K562 (cell line): ENCODE measurements at regions not wholly inside any gene's neighbourhood (a gene's known extent, or its start where the extent isn't known, plus 50 kb on each side); places are given as distances from the start of the nearest gene placed in this dataset.
A peak's percentile ranks its signal among the peaks of the same experiment; 100 is the strongest.

ENCODE experiments used
- ATAC-seq: fragments of 200-7000 bp; cut with Tn5 transposase; 3 replicates; pipeline ENCODE4 v1.9.1; 2020; ENCODE audit warnings: moderate library complexity
- BruUV-seq: library from RNA; stranded (reverse); fragments of 400-500 nt; replicated peaks from 2 replicates; lab custom pipeline; 2021; lab: Mats Ljungman, UMichigan
- CTCF ChIA-PET: fragments of 300-600 bp; formaldehyde crosslinking; extraction: SDS; loops from one replicate; lab custom pipeline; 2021; ENCODE audit warnings: low intra/inter-chr PET ratio; lab: Yijun Ruan, JAX
- POLR2A ChIA-PET: fragments of 300-600, 350-650 bp; sonication (Branson Sonifier 250); formaldehyde crosslinking; extraction: SDS; loops from one replicate; lab custom pipeline; 2021; ENCODE audit warnings: antibody characterized with exemption, inconsistent platforms; lab: Yijun Ruan, JAX
- DNase-seq, 4 experiments: peaks; one replicate each; pipeline versions ENCODE4 v3.0.0 to v3.0.0-alpha.2; 2011 to 2018; ENCODE audit warnings: low spot score in 3 of 4, mixed read lengths in 3 of 4; ENCODE audit errors: extremely low read depth in 1 of 4
- FAIRE-seq: peaks from 2 replicates; lab custom pipeline; 2011; peaks lifted over from hg19 to GRCh38; lab: Jason Lieb, UNC
- H2AFZ ChIP-seq: 2 replicates; pipeline ENCODE4 v1.6.0; 2011; ENCODE audit warnings: low read depth, low read length, control low read depth, inconsistent platforms
- H3K27ac ChIP-seq: fragments of 200-600 bp; 3 replicates; pipeline ENCODE4 v1.8.0; 2011; ENCODE audit warnings: low read depth, mild to moderate bottlenecking, control low read depth, inconsistent platforms, low read length, moderate library complexity, mixed read lengths; ENCODE audit errors: extremely low read depth
- H3K27me3 ChIP-seq, 2 experiments: fragments of 300-600 bp in 1 of 2; 2 replicates in 1 of 2; 3 replicates in 1 of 2; pipeline versions ENCODE4 v1.6.0 to v1.8.0; 2011; ENCODE audit warnings: inconsistent platforms in 2 of 2, low read length in 2 of 2, mild to moderate bottlenecking in 1 of 2, mixed read lengths in 1 of 2, moderate library complexity in 1 of 2; ENCODE audit not compliant: control insufficient read depth in 2 of 2, insufficient read depth in 2 of 2
- H3K36me3 ChIP-seq: fragments of 300-600 bp; 3 replicates; pipeline ENCODE4 v1.8.0; 2011; ENCODE audit warnings: mild to moderate bottlenecking, low read length, inconsistent platforms; ENCODE audit not compliant: control insufficient read depth, insufficient read depth
- H3K4me1 ChIP-seq, 2 experiments: fragments of 200-600 bp in 1 of 2; replicated peaks in 1 of 2; 2 replicates in 1 of 2; 3 replicates in 1 of 2; pipeline versions ENCODE4 v1.5.1 to v1.8.0; 2011; ENCODE audit warnings: inconsistent platforms in 2 of 2, low read length in 2 of 2, mild to moderate bottlenecking in 1 of 2, mixed read lengths in 1 of 2, moderate library complexity in 1 of 2; ENCODE audit not compliant: control insufficient read depth in 2 of 2, insufficient read depth in 2 of 2
- H3K4me2 ChIP-seq: 2 replicates; pipeline ENCODE4 v1.6.1; 2011; ENCODE audit warnings: low read length, control low read depth, inconsistent platforms, mixed read lengths; ENCODE audit not compliant: insufficient read depth
- H3K4me3 ChIP-seq: fragments of 200-600 bp; sonication (generic), shearing (Covaris generic); 2 replicates; pipeline ENCODE4 v1.5.1; 2016; ENCODE audit warnings: control low read depth, inconsistent platforms
- H3K79me2 ChIP-seq: fragments of 200-600 bp; 3 replicates; pipeline ENCODE4 v1.8.0; 2011; ENCODE audit warnings: low read length, inconsistent platforms; ENCODE audit not compliant: control insufficient read depth, insufficient read depth
- H3K9ac ChIP-seq, 2 experiments: 2 replicates each; pipeline versions ENCODE4 v1.6.0 to v1.6.1; 2011; ENCODE audit warnings: low read depth in 2 of 2, low read length in 2 of 2, control low read depth in 1 of 2, inconsistent platforms in 1 of 2, mild to moderate bottlenecking in 1 of 2, mixed read lengths in 1 of 2; ENCODE audit not compliant: insufficient read depth in 1 of 2
- H3K9me1 ChIP-seq: one replicate; pipeline ENCODE4 v1.6.0; 2011; ENCODE audit warnings: inconsistent platforms, mild to moderate bottlenecking, low read length, moderate library complexity; ENCODE audit not compliant: control insufficient read depth, insufficient read depth
- H3K9me3 ChIP-seq: replicated peaks from 2 replicates; pipeline ENCODE4 v1.5.1; 2011; ENCODE audit warnings: low read depth, low read length, inconsistent platforms; ENCODE audit not compliant: control insufficient read depth, insufficient read depth
- H4K20me1 ChIP-seq: replicated peaks from 2 replicates; pipeline ENCODE4 v1.6.1; 2011; ENCODE audit warnings: low read length, inconsistent platforms, mixed read lengths; ENCODE audit not compliant: control insufficient read depth, insufficient read depth
- BRD9 ChIP-seq: fragments of 450-650 bp; IDR thresholded peaks from 2 replicates; pipeline ENCODE4 v1.6.1; 2018; ENCODE audit warnings: low read depth; ENCODE audit not compliant: partially characterized antibody
- CTCF ChIP-seq, 3 experiments: IDR thresholded peaks in 2 of 3; conservative IDR thresholded peaks in 1 of 3; 2 replicates each; pipeline ENCODE4 v1.5.1; 2011 to 2012; ENCODE audit warnings: low read length in 3 of 3, mild to moderate bottlenecking in 3 of 3, control low read depth in 2 of 3, improper control_type of control experiment in 1 of 3, inconsistent platforms in 1 of 3, low read depth in 1 of 3, mixed read lengths in 1 of 3, moderate library complexity in 1 of 3; ENCODE audit not compliant: insufficient read depth in 2 of 3
- GABPB2 ChIP-seq: fragments of 250-450 bp; sonication (Bioruptor Pico); conservative IDR thresholded peaks from 2 replicates; pipeline ENCODE4 v1.5.1; 2021; ENCODE audit warnings: mild to moderate bottlenecking
- HDAC6 ChIP-seq: IDR thresholded peaks from 2 replicates; pipeline ENCODE4 v1.6.1; 2012; ENCODE audit warnings: low read depth, mild to moderate bottlenecking, control low read depth, inconsistent platforms, low read length, moderate library complexity
- IFI16 ChIP-seq: fragments of 250-450 bp; sonication (Bioruptor Pico); IDR thresholded peaks from 2 replicates; pipeline ENCODE4 v2.1.2; 2022; ENCODE audit warnings: mild to moderate bottlenecking, inconsistent platforms
- MNT ChIP-seq, 2 experiments: fragments of 450-650 bp; conservative IDR thresholded peaks; 2 replicates each; pipeline ENCODE4 v1.6.1; 2017; ENCODE audit warnings: mild to moderate bottlenecking in 2 of 2, moderate library complexity in 2 of 2
- SAFB2 ChIP-seq: fragments of 200-400 bp; formaldehyde crosslinking; IDR thresholded peaks from 2 replicates; pipeline ENCODE4 v1.6.1; 2018; ENCODE audit warnings: borderline replicate concordance, low read length, low read depth, moderate library complexity; ENCODE audit not compliant: severe bottlenecking
- SMARCC2 ChIP-seq: fragments of 450-650 bp; IDR thresholded peaks from 2 replicates; pipeline ENCODE4 v1.6.1; 2017; ENCODE audit warnings: antibody characterized with exemption, moderate library complexity, mild to moderate bottlenecking, low read depth
- TAF15 ChIP-seq: fragments of 200-400 bp; formaldehyde crosslinking; IDR thresholded peaks from 2 replicates; pipeline ENCODE4 v1.6.1; 2017; ENCODE audit warnings: mild to moderate bottlenecking, low read depth, low read length, moderate library complexity
- ZNF140 ChIP-seq: fragments of 250-450 bp; sonication (Bioruptor Pico); IDR thresholded peaks from 2 replicates; pipeline ENCODE4 v1.8.0; 2021; ENCODE audit warnings: moderate library complexity, mild to moderate bottlenecking, inconsistent platforms
- ZNF184 ChIP-seq: sonication (generic); formaldehyde crosslinking; IDR thresholded peaks from 2 replicates; pipeline ENCODE4 v1.5.0; 2020; ENCODE audit warnings: missing genetic modification reagents
- ZNF561 ChIP-seq: fragments of 450-650 bp; formaldehyde crosslinking; conservative IDR thresholded peaks from 2 replicates; pipeline ENCODE4 v1.4.0; 2020; ENCODE audit warnings: mild to moderate bottlenecking, moderate library complexity
- WGBS: fragments of 100-300 bp; shearing (Covaris generic); methylation state at CpG from one replicate; pipeline ENCODE4 v1.1.6; 2016; ENCODE audit warnings: low coverage, mixed read lengths; ENCODE audit not compliant: insufficient coverage; ENCODE audit errors: missing lambda C conversion rate; 5-methylcytosine and 5-hydroxymethylcytosine counted together
- in situ Hi-C: fragments of 300-500 bp; cut with MboI; formaldehyde crosslinking; loops from 4 replicates; pipeline ENCODE4 v1.15.0; 2018; ENCODE audit warnings: inconsistent platforms, mixed read lengths
- intact Hi-C: fragments of 100-400 bp; cut with micrococcal nuclease; formaldehyde crosslinking; loops from 2 replicates; pipeline ENCODE4 v1.14.2; 2022

- no peak overlapping the region for H3K4me3 ChIP-seq
- ATAC-seq (peak; percentile 82), FAIRE-seq (no peak), DNase-seq (no peak)
- BruUV-seq, result no TSS peak
- no peaks in the 10 kb centered on the region for H3K4me1 ChIP-seq
- in situ Hi-C loops (no loop called here), intact Hi-C loops (no loop called here)
- no peak overlapping the region for H3K4me2 ChIP-seq
- no peaks in the 10 kb centered on the region for H3K27me3 ChIP-seq
- H3K27ac ChIP-seq, result no peak overlapping the region
- ChIA-PET POLR2A (no interaction called here), CTCF (no interaction called here)
- H4K20me1 ChIP-seq, result no peaks in the 10 kb centered on the region
- no peaks in the 10 kb centered on the region for H3K9me1 ChIP-seq
- H3K9ac ChIP-seq, result no peak overlapping the region
- H2AFZ ChIP-seq, result no peak overlapping the region
- H3K9me3 ChIP-seq, result no peaks in the 10 kb centered on the region
- 12% methylated on average over 4 of the region's 4 CpGs for WGBS
- TF ChIP-seq GABPB2 (no peak), CTCF (IDR thresholded peaks at IDR 0.05 in 2 of 3, conservative IDR thresholded peaks at IDR 0.05 in 1 of 3; ENCODE audit: insufficient read depth in 2 of 3, low read depth in 1 of 3, low read length in 3 of 3) (0 out of 6 replicates have a peak, but pooled peaks of 1 of the 3 experiments have one; percentile 6)
- no peaks in the 10 kb centered on the region for H3K36me3 ChIP-seq
- no peaks in the 10 kb centered on the region for H3K79me2 ChIP-seq
Measured at GRCh38 chr7:119982884-119983283, 290.1 kb upstream of the KCND2 start.

- intact Hi-C loops, result no loop called here
- no peak for TF ChIP-seq ZNF184 (CRISPR knock-in tag)
- no peak for TF ChIP-seq SAFB2
- no peak for TF ChIP-seq ZNF140 (CRISPR knock-in tag)
- no peak for TF ChIP-seq IFI16 (CRISPR knock-in tag)
- TF ChIP-seq BRD9, result no peak
- no peak for TF ChIP-seq SMARCC2
- TF ChIP-seq HDAC6, result no peak
- TF ChIP-seq TAF15, result no peak
- no peak for TF ChIP-seq ZNF561 (CRISPR knock-in tag)
- TF ChIP-seq MNT (conservative IDR thresholded peaks at IDR 0.05), result no peak
- no peak for FAIRE-seq
- H3K9ac ChIP-seq, result no peak overlapping the region
- ChIA-PET CTCF (no interaction called here), POLR2A (no interaction called here)
- no peaks in the 10 kb centered on the region for H3K4me1 ChIP-seq
- no peak overlapping the region for H2AFZ ChIP-seq
- no peaks in the 10 kb centered on the region for H4K20me1 ChIP-seq
- H3K4me3 ChIP-seq, result no peak overlapping the region
- no peaks in the 10 kb centered on the region for H3K9me1 ChIP-seq
- no peak for DNase-seq
- H3K36me3 ChIP-seq, result no peaks in the 10 kb centered on the region
- in situ Hi-C loops, result no loop called here
- BruUV-seq, result no TSS peak
- H3K27ac ChIP-seq, result no peak overlapping the region
- H3K27me3 ChIP-seq, result no peaks in the 10 kb centered on the region
- H3K4me2 ChIP-seq, result no peak overlapping the region
- no peaks in the 10 kb centered on the region for H3K9me3 ChIP-seq
- no peaks in the 10 kb centered on the region for H3K79me2 ChIP-seq
- ATAC-seq, result no peak
- 40% methylated on average over 5 of the region's 5 CpGs for WGBS
Measured at GRCh38 chr7:119983468-119983867, 289.5 kb upstream of the KCND2 start.
